C1 segment of cervical spinal cord (tissue), 14 donors: ENCODE measurements at regions not wholly inside any gene's neighbourhood (a gene's known extent, or its start where the extent isn't known, plus 50 kb on each side); places are given as distances from the start of the nearest gene placed in this dataset.
"Not testable (repeated sequence)": the region's sequence is repeated elsewhere in the genome, so short reads cannot be mapped to it uniquely, and the experiment has no call there.

Experiments used
- DNase-seq, 14 donors: peaks; one replicate each; lab custom pipeline; 2025; lab: John Stamatoyannopoulos, UW

GRCh38 chr6:94713446-94713845, 863.9 kb upstream of the MANEA start:
- DNase-seq = no peak

- no peak for DNase-seq
These were observed 878.6 kb upstream of the MANEA start for GRCh38 chr6:94698773-94699172.

GRCh38 chr6:94687255-94687654, 890.1 kb upstream of the MANEA start:
- not testable (repeated sequence) for DNase-seq

GRCh38 chr6:94683409-94683808, 893.9 kb upstream of the MANEA start:
- no peak for DNase-seq

- DNase-seq = no peak
These were observed 896.6 kb upstream of the MANEA start for GRCh38 chr6:94680669-94681212.

- DNase-seq = no peak
These were observed 904.1 kb upstream of the MANEA start for GRCh38 chr6:94673251-94673650.

- DNase-seq = no peak
These were observed 907.3 kb upstream of the MANEA start for GRCh38 chr6:94670017-94670416.

- no peak for DNase-seq
These were observed 908.5 kb upstream of the MANEA start for GRCh38 chr6:94668876-94669275.

- no peak for DNase-seq
These were observed 918.4 kb upstream of the MANEA start for GRCh38 chr6:94658929-94659328.

- DNase-seq = no peak
These were observed 926.1 kb upstream of the MANEA start for GRCh38 chr6:94651239-94651638.

- no peak for DNase-seq
These were observed 932.1 kb upstream of the MANEA start for GRCh38 chr6:94645191-94645590.

GRCh38 chr6:94639564-94639963, 937.8 kb upstream of the MANEA start:
- no peak for DNase-seq

GRCh38 chr6:94636780-94637385, 940.5 kb upstream of the MANEA start:
- DNase-seq = no peak

- peak in 1 of 14 donors; percentile 93 for DNase-seq
These were observed 953.7 kb upstream of the MANEA start for GRCh38 chr6:94623586-94623985.

GRCh38 chr6:94622783-94623182, 954.6 kb upstream of the MANEA start:
- DNase-seq = no peak

GRCh38 chr6:94600636-94601035, 976.7 kb upstream of the MANEA start:
- no peak for DNase-seq

GRCh38 chr6:94597487-94597886, 979.8 kb upstream of the MANEA start:
- no peak for DNase-seq

GRCh38 chr6:94590416-94590815, 986.9 kb upstream of the MANEA start:
- no peak for DNase-seq

- no peak for DNase-seq
These were observed 989.0 kb upstream of the MANEA start for GRCh38 chr6:94588301-94588700.

GRCh38 chr6:94584211-94584610, 993.1 kb upstream of the MANEA start:
- DNase-seq = no peak

GRCh38 chr6:94570581-94570980, 1006.8 kb upstream of the MANEA start:
- peak in 4 of 14 donors; percentile 5 to 46 (median 20) for DNase-seq

- DNase-seq = no peak
These were observed 1014.5 kb upstream of the MANEA start for GRCh38 chr6:94562846-94563245.

- no peak for DNase-seq
These were observed 1017.4 kb upstream of the MANEA start for GRCh38 chr6:94559829-94560537.
